GM12878 (cell line): ENCODE measurements at regions not wholly inside any gene's neighbourhood (a gene's known extent, or its start where the extent isn't known, plus 50 kb on each side); places are given as distances from the start of the nearest gene placed in this dataset.

Experiments
- ATAC-seq: fragments of 200-7000 bp; cut with Tn5 transposase; 3 replicates; pipeline ENCODE4 v1.9.1; 2020; ENCODE audit warnings: mild to moderate bottlenecking, moderate library complexity
- BruUV-seq: library from RNA; stranded (reverse); fragments of 400-500 nt; replicated peaks from 2 replicates; lab custom pipeline; 2021; lab: Mats Ljungman, UMichigan
- CTCF ChIA-PET: fragments of 300-600 bp; sonication (Branson Sonifier 250); formaldehyde crosslinking; extraction: SDS; loops from one replicate; lab custom pipeline; 2021; ENCODE audit warnings: inconsistent platforms; lab: Yijun Ruan, JAX
- POLR2A ChIA-PET: fragments of 350-600 bp; formaldehyde crosslinking; extraction: SDS; loops from one replicate; lab custom pipeline; 2021; ENCODE audit warnings: inconsistent platforms; lab: Charles Lee
- RAD21 ChIA-PET: fragments of 300-600 bp; sonication (Branson Sonifier 250); formaldehyde crosslinking; loops from one replicate; lab custom pipeline; 2023; ENCODE audit warnings: antibody characterized with exemption; ENCODE audit not compliant: unreplicated experiment; lab: Charles Lee
- SMC1A ChIA-PET: fragments of 300-600 bp; sonication (Branson Sonifier 250); formaldehyde crosslinking; loops from one replicate; lab custom pipeline; 2023; ENCODE audit not compliant: unreplicated experiment, uncharacterized antibody; lab: Charles Lee
- DNase-seq: peaks from one replicate; pipeline ENCODE4 v3.0.0-alpha.2; 2011; ENCODE audit warnings: low read depth, low spot score
- FAIRE-seq: peaks from 3 replicates; lab custom pipeline; 2011; peaks lifted over from hg19 to GRCh38; lab: Jason Lieb, UNC
- H2AFZ ChIP-seq: 2 replicates; pipeline ENCODE4 v1.6.0; 2011; ENCODE audit warnings: low read depth, low read length, control low read depth; ENCODE audit not compliant: control insufficient read depth
- H3K27ac ChIP-seq: 2 replicates; pipeline ENCODE4 v1.5.1; 2011; ENCODE audit warnings: control low read depth; ENCODE audit not compliant: control insufficient read depth, insufficient read depth
- H3K27me3 ChIP-seq, 2 experiments: replicated peaks in 1 of 2; 2 replicates each; pipeline versions ENCODE4 v1.6.0 to v1.6.1; 2011; ENCODE audit warnings: low read length in 1 of 2; ENCODE audit not compliant: control insufficient read depth in 2 of 2, insufficient read depth in 2 of 2
- H3K36me3 ChIP-seq, 2 experiments: 2 replicates each; pipeline ENCODE4 v1.5.1; 2011; ENCODE audit warnings: low read length in 1 of 2; ENCODE audit not compliant: control insufficient read depth in 2 of 2, insufficient read depth in 2 of 2
- H3K4me1 ChIP-seq: 2 replicates; pipeline ENCODE4 v1.6.1; 2011; ENCODE audit warnings: mild to moderate bottlenecking, low read length, moderate library complexity, mixed read lengths; ENCODE audit not compliant: control insufficient read depth, insufficient read depth
- H3K4me2 ChIP-seq: 2 replicates; pipeline ENCODE4 v1.6.0; 2011; ENCODE audit warnings: control low read depth; ENCODE audit not compliant: control insufficient read depth, insufficient read depth
- H3K4me3 ChIP-seq: fragments of 200-600 bp; sonication (generic); 2 replicates; pipeline ENCODE4 v1.5.1; 2016
- H3K79me2 ChIP-seq: 2 replicates; pipeline ENCODE4 v1.6.0; 2011; ENCODE audit warnings: low read length; ENCODE audit not compliant: control insufficient read depth, insufficient read depth
- H3K9ac ChIP-seq: 2 replicates; pipeline ENCODE4 v1.8.0; 2011; ENCODE audit warnings: low read length, control low read depth, mixed read lengths; ENCODE audit not compliant: control insufficient read depth, insufficient read depth
- H3K9me3 ChIP-seq: replicated peaks from 3 replicates; pipeline ENCODE4 v1.5.1; 2011; ENCODE audit warnings: mild to moderate bottlenecking, low read length; ENCODE audit not compliant: control insufficient read depth, insufficient read depth
- H4K20me1 ChIP-seq: 2 replicates; pipeline ENCODE4 v1.6.0; 2011; ENCODE audit not compliant: control insufficient read depth, insufficient read depth
- ATF2 ChIP-seq: IDR thresholded peaks from 2 replicates; pipeline ENCODE4 v1.6.1; 2012; ENCODE audit warnings: low read length, inconsistent platforms
- EED ChIP-seq: sonication (generic); IDR thresholded peaks from 2 replicates; pipeline ENCODE4 v1.6.1; 2016; ENCODE audit warnings: antibody characterized with exemption, low read depth
- FOS ChIP-seq: IDR thresholded peaks from 3 replicates; pipeline ENCODE4 v1.6.1; 2011; ENCODE audit warnings: borderline replicate concordance; ENCODE audit not compliant: insufficient read length; ENCODE audit errors: extremely low read depth
- GABPA ChIP-seq: IDR thresholded peaks from 2 replicates; pipeline ENCODE4 v1.6.1; 2014; ENCODE audit warnings: antibody characterized with exemption, low read depth, mild to moderate bottlenecking, inconsistent platforms
- KAT2A ChIP-seq: conservative IDR thresholded peaks from 2 replicates; pipeline ENCODE4 v1.6.1; 2011; ENCODE audit warnings: low read depth, low read length; ENCODE audit not compliant: control insufficient read depth
- NKRF ChIP-seq: fragments of 450-650 bp; conservative IDR thresholded peaks from 2 replicates; pipeline ENCODE4 v1.6.1; 2017; ENCODE audit warnings: mild to moderate bottlenecking, moderate library complexity
- PML ChIP-seq: IDR thresholded peaks from 2 replicates; pipeline ENCODE4 v1.6.1; 2012; ENCODE audit warnings: low read length, inconsistent platforms
- POLR2AphosphoS5 ChIP-seq: IDR thresholded peaks from 2 replicates; pipeline ENCODE4 v1.6.1; 2011; ENCODE audit warnings: mild to moderate bottlenecking, low read length, inconsistent platforms
- PRDM15 ChIP-seq: fragments of 450-650 bp; formaldehyde crosslinking; IDR thresholded peaks from 2 replicates; pipeline ENCODE4 v1.4.0; 2020; ENCODE audit warnings: mild to moderate bottlenecking, moderate library complexity
- SMAD1 ChIP-seq: fragments of 450-650 bp; IDR thresholded peaks from 2 replicates; pipeline ENCODE4 v1.6.1; 2018; ENCODE audit warnings: mild to moderate bottlenecking, low read depth; ENCODE audit not compliant: partially characterized antibody
- SMAD5 ChIP-seq: IDR thresholded peaks from 2 replicates; pipeline ENCODE4 v1.6.1; 2016; ENCODE audit warnings: antibody characterized with exemption, low read depth
- YY1 ChIP-seq: IDR thresholded peaks from 2 replicates; pipeline ENCODE4 v1.6.1; 2011; ENCODE audit warnings: low read depth, mild to moderate bottlenecking, low read length
- ZBTB4 ChIP-seq: fragments of 450-650 bp; formaldehyde crosslinking; IDR thresholded peaks from 2 replicates; pipeline ENCODE4 v1.4.0; 2022; ENCODE audit warnings: mild to moderate bottlenecking, moderate library complexity
- ZNF384 ChIP-seq: IDR thresholded peaks from 2 replicates; pipeline ENCODE4 v1.6.1; 2012; ENCODE audit warnings: low read depth, mild to moderate bottlenecking, low read length, improper control_type of control experiment, borderline replicate concordance
- WGBS: methylation state at CpG from one replicate; pipeline ENCODE4 v1.1.6; 2016; ENCODE audit warnings: low lambda C conversion rate; ENCODE audit not compliant: insufficient replicate concordance, insufficient coverage; ENCODE audit errors: missing lambda C conversion rate; 5-methylcytosine and 5-hydroxymethylcytosine counted together
- in situ Hi-C: fragments of 300-500 bp; cut with MboI; formaldehyde crosslinking; loops from 9 replicates; pipeline ENCODE4 v1.14.3; 2018; ENCODE audit warnings: mixed read lengths
- intact Hi-C: fragments of 100-400 bp; cut with micrococcal nuclease; formaldehyde crosslinking; loops from one replicate; pipeline ENCODE4 v1.14.2; 2022; ENCODE audit not compliant: unreplicated experiment

- Histone ChIP-seq H2AFZ (no peak overlapping the region), H3K9me3 (no peaks in the 10 kb centered on the region), H3K27me3 (no peaks in the 10 kb centered on the region; a peak in 1 of 4 replicates), H3K4me1 (no peaks in the 10 kb centered on the region), H3K36me3 (no peaks in the 10 kb centered on the region), H3K79me2 (no peaks in the 10 kb centered on the region), H3K4me2 (no peak overlapping the region), H4K20me1 (no peaks in the 10 kb centered on the region), H3K9ac (no peak overlapping the region), H3K4me3 (no peak overlapping the region), H3K27ac (no peak overlapping the region)
- POLR2A ChIA-PET: no interaction called here
- in situ Hi-C loops: no loop called here
- no TSS peak for BruUV-seq
- ATAC-seq (peak; percentile 79), DNase-seq (no peak), FAIRE-seq (no peak)
- CTCF ChIA-PET: no interaction called here
- 20% methylated on average over 4 of the region's 4 CpGs for WGBS
- SMC1A ChIA-PET: no interaction called here
- intact Hi-C loops: no loop called here
- RAD21 ChIA-PET: no interaction called here
- TF ChIP-seq SMAD1: no peak
- TF ChIP-seq SMAD5: no peak
- TF ChIP-seq NKRF: no peak
- TF ChIP-seq GABPA: no peak
- no peak for TF ChIP-seq PRDM15 (CRISPR knock-in tag)
- TF ChIP-seq ATF2: no peak
- TF ChIP-seq KAT2A: no peak
- no peak for TF ChIP-seq FOS
- no peak for TF ChIP-seq ZNF384
- TF ChIP-seq EED: no peak
- no peak for TF ChIP-seq YY1
- TF ChIP-seq ZBTB4 (CRISPR knock-in tag): no peak
- TF ChIP-seq POLR2AphosphoS5: no peak
- TF ChIP-seq PML: no peak
Observed at GRCh38 chr12:24021164-24021502, 71.7 kb upstream of the SOX5 start.
